Esophagus squamous epithelium (tissue), 5 donors: ENCODE measurements at regions not wholly inside any gene's neighbourhood (a gene's known extent, or its start where the extent isn't known, plus 50 kb on each side); places are given as distances from the start of the nearest gene placed in this dataset.

Experiments
- DNase-seq: peaks from one replicate; lab custom pipeline; 2025; lab: John Stamatoyannopoulos, UW
- H3K27ac ChIP-seq, 4 donors: fragments of 200-600 bp; sonication (generic); one replicate each; pipeline ENCODE4 v1.5.1; 2016 to 2019; ENCODE audit warnings: mild to moderate bottlenecking in 1 of 4
- H3K27me3 ChIP-seq, 4 donors: fragments of 200-600 bp; sonication (generic); 1 replicate in 3 of 4; 2 replicates in 1 of 4; pipeline versions ENCODE4 v1.5.1 to v1.6.0; 2017 to 2021; ENCODE audit warnings: antibody characterized with exemption in 1 of 4
- H3K36me3 ChIP-seq, 3 donors: fragments of 200-600 bp; sonication (generic); one replicate each; pipeline ENCODE4 v1.5.1; 2016 to 2019
- H3K4me1 ChIP-seq, 3 donors: fragments of 200-600 bp; sonication (generic); one replicate each; pipeline ENCODE4 v1.5.1; 2017 to 2019
- H3K4me3 ChIP-seq, 4 donors: fragments of 200-600 bp; sonication (generic); 1 replicate in 3 of 4; 2 replicates in 1 of 4; pipeline ENCODE4 v1.5.1; 2016 to 2019; ENCODE audit warnings: mild to moderate bottlenecking in 2 of 4, moderate library complexity in 1 of 4
- H3K9me3 ChIP-seq, 3 donors: fragments of 200-600 bp; sonication (generic); one replicate each; pipeline ENCODE4 v1.5.1; 2016 to 2019
- CTCF ChIP-seq, 6 experiments: fragments of 450-650 bp in 4 of 6; fragments of 200-600 bp in 2 of 6; sonication (generic) in 2 of 6; IDR thresholded peaks; one replicate each; pipeline ENCODE4 v1.5.1; 2016 to 2019; ENCODE audit warnings: antibody characterized with exemption in 6 of 6, mild to moderate bottlenecking in 4 of 6, moderate library complexity in 4 of 6
- POLR2A ChIP-seq, 4 donors: fragments of 450-650 bp; IDR thresholded peaks; one replicate each; pipeline ENCODE4 v1.6.1; 2017; ENCODE audit warnings: antibody characterized with exemption in 4 of 4, mild to moderate bottlenecking in 4 of 4, moderate library complexity in 3 of 4
- WGBS, 2 donors: methylation state at CpG; one replicate each; pipeline ENCODE4 v1.1.5; 2018; 5-methylcytosine and 5-hydroxymethylcytosine counted together
- intact Hi-C: fragments of 100-400 bp; cut with DNase I; formaldehyde crosslinking; loops from one replicate; pipeline ENCODE4 v1.15.0; 2022
- donor health status: DM: yes; HTN: yes; CAD: no.

GRCh38 chr10:78327778-78328591 lies 294.3 kb downstream of the RPS24 start:
- peaks cover 0 to 16% (median 10%) of the 10 kb centered on the region in 3 donors for H3K9me3 ChIP-seq
- TF ChIP-seq POLR2A (IDR thresholded peaks at IDR 0.05) (no peak), CTCF (IDR thresholded peaks at IDR 0.05) (no peak)
- intact Hi-C loops, result no loop called here
- no peaks in the 10 kb centered on the region for H3K36me3 ChIP-seq
- no peak overlapping the region for H3K27ac ChIP-seq
- no peak overlapping the region for H3K4me3 ChIP-seq
- WGBS, 2 donors, result 81 to 94% methylated on average over 3 to 4 of the region's 4 CpGs
- H3K4me1 ChIP-seq, result peaks cover 0 to 10% (median 6%) of the 10 kb centered on the region in 3 donors
- no peak for DNase-seq
- H3K27me3 ChIP-seq, result no peaks in the 10 kb centered on the region

DNA sequence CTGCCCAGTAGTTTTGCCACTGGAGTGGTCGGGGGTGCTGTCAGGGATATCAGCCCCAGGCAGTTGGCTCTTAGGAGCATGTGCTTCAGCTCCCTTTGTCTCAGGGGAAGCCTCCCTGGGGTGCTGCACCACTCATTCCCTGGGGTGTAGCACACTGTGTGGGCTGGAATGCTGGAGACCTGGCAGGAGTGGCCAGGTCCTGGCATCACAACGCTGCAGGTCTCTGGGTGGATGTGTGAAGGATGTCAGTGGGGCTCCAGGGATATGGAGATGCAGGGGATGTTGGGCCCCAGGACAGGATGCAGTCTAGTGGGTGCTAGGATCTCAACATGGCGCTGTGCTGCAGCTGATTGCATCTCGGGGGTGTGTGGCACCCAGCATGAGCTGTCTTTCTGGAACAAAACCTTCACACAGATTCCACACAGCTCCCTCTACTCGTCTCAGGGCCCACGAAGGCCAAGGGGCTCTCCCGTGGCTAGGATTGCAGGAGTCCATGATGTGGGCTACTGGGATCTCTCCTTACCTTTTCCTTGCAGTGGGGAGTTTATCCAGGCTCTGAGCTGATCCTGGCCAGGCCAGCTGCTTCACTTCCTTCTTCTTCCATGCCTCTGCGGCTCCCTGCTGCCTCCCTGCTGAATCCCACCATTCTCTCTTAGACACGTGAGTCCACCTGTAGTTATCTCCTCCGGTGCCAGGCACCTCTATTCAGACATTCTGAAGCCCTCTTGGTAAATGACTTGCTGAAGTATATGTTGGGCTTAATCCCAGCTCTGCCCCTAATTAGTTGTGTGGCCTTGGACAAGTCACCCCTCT lies 295.1 kb downstream of the RPS24 start:
- H3K4me3 ChIP-seq, result no peak overlapping the region
- WGBS, 2 donors, result 67 to 86% methylated on average over 4 to 6 of the region's 10 CpGs
- TF ChIP-seq CTCF (IDR thresholded peaks at IDR 0.05), result no peak
- no peak for TF ChIP-seq POLR2A (IDR thresholded peaks at IDR 0.05)
- no peak overlapping the region for H3K27ac ChIP-seq
- peaks cover 0 to 10% (median 6%) of the 10 kb centered on the region in 3 donors for H3K4me1 ChIP-seq
- H3K36me3 ChIP-seq, result no peaks in the 10 kb centered on the region
- DNase-seq, result no peak
- H3K9me3 ChIP-seq, result peaks cover 0 to 16% (median 10%) of the 10 kb centered on the region in 3 donors
- no peaks in the 10 kb centered on the region for H3K27me3 ChIP-seq
- intact Hi-C loops, result no loop called here

- H3K27me3 ChIP-seq, result no peaks in the 10 kb centered on the region
- peaks cover 1 to 16% (median 16%) of the 10 kb centered on the region in 3 donors for H3K4me1 ChIP-seq
- no peak for TF ChIP-seq CTCF (IDR thresholded peaks at IDR 0.05)
- no peak for TF ChIP-seq POLR2A (IDR thresholded peaks at IDR 0.05)
- peak overlapping the region in 3 of 4 donors; percentile 9 to 78 (median 52) for H3K27ac ChIP-seq
- intact Hi-C loops, result no loop called here
- 76 to 85% methylated on average over 4 of the region's 4 CpGs for WGBS, 2 donors
- no peaks in the 10 kb centered on the region for H3K36me3 ChIP-seq
- peaks cover 0 to 15% (median 10%) of the 10 kb centered on the region in 3 donors for H3K9me3 ChIP-seq
- no peak for DNase-seq
- H3K4me3 ChIP-seq, result no peak overlapping the region
Measured at GRCh38 chr10:78330884-78331283, 297.2 kb downstream of the RPS24 start.

DNA sequence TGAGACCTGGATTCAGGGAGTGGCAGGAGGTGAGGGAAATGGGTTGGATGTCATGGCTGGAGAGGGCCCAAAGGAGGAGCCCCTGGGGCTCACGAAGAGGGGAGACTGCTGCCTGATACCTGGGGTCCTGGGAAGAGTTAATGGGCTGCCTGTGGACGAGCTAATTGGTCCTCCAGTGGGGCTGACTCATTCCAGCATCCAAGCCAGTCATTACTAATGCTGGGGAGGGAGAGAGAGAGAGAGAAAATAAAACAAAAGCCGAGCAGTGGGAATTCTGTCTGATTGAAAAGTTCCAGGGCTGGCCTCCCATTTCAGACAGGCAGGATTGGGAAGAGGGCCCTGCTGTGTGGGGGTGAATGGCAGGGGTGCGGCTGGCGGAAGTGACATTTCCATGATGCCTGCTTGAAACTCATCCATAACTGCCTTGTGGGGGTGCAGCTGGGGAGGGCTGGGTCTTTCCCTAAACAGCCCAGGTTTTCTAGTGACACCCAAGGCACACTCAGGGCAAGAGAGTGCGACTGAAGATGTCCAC lies 297.8 kb downstream of the RPS24 start:
- H3K27me3 ChIP-seq, result no peaks in the 10 kb centered on the region
- peak overlapping the region in 3 of 4 donors; percentile 9 to 78 (median 52) for H3K27ac ChIP-seq
- no peak for DNase-seq

More for the DNA sequence above, 297.8 kb downstream of the RPS24 start:
- H3K9me3 ChIP-seq, result peaks cover 0 to 10% (median 4%) of the 10 kb centered on the region in 3 donors
- no peaks in the 10 kb centered on the region for H3K36me3 ChIP-seq
- no peak for TF ChIP-seq CTCF (IDR thresholded peaks at IDR 0.05)
- no peak for TF ChIP-seq POLR2A (IDR thresholded peaks at IDR 0.05)
- intact Hi-C loops, result no loop called here
- H3K4me1 ChIP-seq, result peaks cover 6 to 22% (median 22%) of the 10 kb centered on the region in 3 donors
- 55 to 64% methylated on average over 6 of the region's 6 CpGs for WGBS, 2 donors
- no peak overlapping the region for H3K4me3 ChIP-seq
